Kasumi-1 (cell line): ENCODE measurements at regions not wholly inside any gene's neighbourhood (a gene's known extent, or its start where the extent isn't known, plus 50 kb on each side); places are given as distances from the start of the nearest gene placed in this dataset.

Experiments
- DNase-seq, 2 experiments: peaks; one replicate each; lab custom pipeline; 2025; lab: John Stamatoyannopoulos, UW

- DNase-seq, result no peak
These were observed 119.8 kb upstream of the SLC25A33 start for GRCh38 chr1:9419369-9420041.

GRCh38 chr1:9420835-9421532, 118.3 kb upstream of the SLC25A33 start:
- no peak for DNase-seq

- no peak for DNase-seq
These were observed 117.8 kb upstream of the SLC25A33 start for GRCh38 chr1:9421533-9421873.

- DNase-seq, result no peak
These were observed 116.9 kb upstream of the SLC25A33 start for GRCh38 chr1:9422321-9422720.

DNA sequence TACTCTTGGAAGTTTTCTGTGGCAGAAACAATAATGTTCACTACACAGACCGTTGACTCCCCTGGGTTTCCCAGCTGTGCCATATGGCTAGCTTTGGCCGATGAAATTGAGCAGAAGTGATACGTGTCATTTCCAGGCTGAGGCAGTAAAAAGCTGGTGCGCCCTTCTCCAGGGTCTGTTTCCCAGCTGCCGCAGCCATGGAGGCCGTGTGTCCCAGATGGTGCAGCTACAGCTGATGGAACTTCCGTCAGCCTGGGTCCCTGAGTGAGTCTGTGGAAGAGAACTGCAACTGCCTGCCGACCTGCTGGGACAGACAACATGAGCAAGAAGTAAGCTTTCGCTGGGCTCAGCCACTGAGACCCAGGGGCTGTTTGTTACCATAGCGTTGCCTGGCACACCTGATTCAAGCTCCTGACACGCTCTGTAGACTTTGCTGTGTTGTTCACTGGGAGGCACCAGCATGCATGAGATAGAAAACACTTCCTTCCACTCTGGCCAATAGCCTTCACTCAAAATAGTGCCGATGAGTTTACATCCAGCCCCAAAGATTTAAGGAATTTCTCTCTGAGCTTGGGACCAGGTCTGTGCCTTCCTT, 116.3 kb upstream of the SLC25A33 start:
- no peak for DNase-seq

DNA sequence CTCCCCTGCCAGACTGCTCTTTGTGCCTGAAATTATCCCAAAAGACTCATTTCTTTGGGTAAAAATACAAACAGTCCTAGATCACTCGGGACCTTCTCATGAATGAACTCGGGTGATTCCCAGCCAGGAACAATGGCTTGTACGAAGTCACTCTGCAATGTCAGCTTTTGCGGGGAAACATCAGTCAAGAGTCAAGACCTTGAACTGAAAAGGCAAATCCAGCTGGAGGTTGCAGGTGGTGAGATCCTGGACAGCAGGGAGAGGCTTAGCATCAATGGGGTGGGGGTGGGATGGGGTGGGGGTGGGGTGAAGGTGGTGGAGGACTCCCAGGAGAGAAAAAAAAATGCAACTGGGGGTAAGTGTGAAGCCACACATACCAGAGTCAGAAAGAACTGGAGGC, 115.0 kb upstream of the SLC25A33 start:
- DNase-seq, result no peak

DNA sequence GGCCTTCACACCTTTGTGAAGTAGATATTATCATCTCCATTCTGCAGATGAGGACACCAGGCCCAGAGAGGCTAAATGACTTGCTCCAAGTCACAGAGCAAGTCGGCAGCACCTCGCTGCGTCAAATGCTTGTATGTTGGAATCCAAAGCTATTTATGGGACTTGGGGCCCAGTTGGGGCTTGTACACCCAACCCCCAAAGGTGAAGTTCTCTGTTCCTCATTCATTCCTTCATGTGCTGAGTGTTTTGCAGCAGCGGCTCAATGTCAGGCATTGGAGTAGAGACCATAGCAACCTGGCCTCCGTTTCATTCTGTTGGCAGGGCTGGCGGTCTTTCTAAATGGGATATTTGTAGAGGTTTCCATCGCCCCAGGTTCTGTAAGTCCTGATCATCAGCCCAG, 113.4 kb upstream of the SLC25A33 start:
- DNase-seq, result peak in 1 of 2 experiments; percentile 8

- peak; percentile 37 to 57 for DNase-seq
These were observed 113.0 kb upstream of the SLC25A33 start for GRCh38 chr1:9426291-9426711.

DNA sequence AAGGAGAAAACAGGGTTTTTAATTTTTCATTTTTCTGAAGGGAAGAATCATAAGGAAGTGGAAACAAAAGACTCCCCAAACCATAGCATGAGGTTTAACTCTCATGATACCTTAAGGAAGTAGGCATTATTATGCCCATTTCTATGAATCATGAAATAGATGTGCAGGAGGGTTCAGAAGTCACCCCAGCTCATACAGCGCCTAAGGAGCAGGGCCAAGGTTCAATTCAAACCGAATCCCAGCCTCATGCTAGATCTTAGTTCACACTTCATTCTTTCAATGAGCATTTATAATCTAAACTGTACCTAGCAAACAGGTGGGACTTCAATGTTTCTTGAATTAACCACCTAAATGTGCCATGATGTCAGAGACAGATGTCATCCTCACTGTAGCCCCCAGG, 111.9 kb upstream of the SLC25A33 start:
- no peak for DNase-seq

DNA sequence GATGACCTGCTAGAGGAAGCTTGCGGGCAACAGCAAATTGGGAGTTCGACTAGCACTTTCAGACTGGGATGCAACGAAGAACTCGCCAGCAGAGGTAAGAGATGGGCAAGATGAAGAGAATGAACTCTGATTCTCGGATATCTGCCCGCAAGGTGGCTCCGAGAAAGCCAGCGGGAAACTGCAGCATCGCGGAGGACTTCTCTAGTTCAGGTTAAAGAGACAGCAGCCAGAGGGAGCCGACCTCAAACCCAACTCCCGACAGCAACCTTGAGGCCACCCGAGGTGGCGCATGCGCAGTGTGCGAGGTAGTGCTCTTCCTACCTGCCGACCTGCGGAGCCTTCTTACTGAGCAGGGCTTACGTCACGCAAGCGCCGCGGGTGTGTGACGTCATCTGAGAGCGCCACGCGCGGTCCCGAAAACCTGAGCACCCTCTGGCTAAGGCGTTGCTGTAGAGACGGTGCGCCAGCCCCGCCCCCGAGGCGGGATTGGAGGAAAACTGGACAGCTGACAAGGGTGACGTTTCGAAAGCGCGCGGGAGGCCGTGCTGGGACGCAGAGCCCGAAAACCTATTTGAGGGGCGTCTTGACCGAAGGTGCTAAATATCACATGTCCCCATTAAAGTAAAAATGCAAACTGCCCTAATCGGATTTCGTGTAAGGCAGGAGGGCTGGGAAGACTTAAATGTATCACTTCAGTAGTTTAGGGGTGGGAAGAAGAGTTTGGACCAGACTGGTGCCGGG, 110.5 kb upstream of the SLC25A33 start:
- DNase-seq, result peak; percentile 94 to 95

- DNase-seq, result no peak
These were observed 109.9 kb upstream of the SLC25A33 start for GRCh38 chr1:9429342-9429711.

DNA sequence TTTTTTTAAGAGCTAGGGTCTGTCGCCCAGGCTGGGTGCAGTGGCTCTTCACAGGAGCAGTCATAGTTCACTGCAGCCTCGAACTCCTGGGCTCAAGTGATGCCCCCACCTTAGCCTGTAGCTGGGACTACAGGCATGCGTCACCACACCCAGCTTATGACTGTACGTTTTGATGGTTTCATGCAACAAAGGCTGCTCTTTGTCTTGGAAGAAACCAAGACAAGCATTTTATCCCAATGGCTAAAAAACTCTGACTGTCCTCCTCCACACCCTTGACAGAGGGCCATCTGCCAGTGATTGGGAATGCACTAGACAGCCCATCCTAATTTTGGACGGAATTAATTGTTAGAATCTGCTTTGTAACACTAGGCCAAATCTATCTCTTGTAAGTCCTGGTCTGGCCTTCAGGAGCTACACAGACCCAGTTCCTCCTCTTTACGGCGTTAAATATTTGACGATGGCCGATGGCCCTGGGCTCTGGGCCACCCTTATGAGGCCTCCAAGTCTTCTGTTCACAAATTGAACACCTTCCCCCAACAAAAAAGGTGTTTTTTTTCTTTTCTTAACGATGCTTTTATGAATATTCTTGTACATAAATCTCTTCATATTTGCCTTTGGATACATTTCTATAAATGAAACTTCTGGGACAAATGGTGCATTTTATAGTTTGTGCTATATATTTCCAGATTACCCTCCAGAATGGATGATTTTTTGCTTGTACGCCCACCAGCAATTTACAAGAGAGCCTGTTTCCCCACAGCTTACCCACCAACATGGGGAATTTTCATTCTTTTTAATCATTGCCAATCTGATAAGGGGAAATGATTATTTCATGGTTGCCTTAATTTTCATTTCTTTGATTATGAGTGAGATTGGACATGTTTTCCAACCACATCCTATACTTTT, 104.8 kb upstream of the SLC25A33 start:
- DNase-seq, result no peak

- no peak for DNase-seq
These were observed 104.1 kb upstream of the SLC25A33 start for GRCh38 chr1:9435153-9435636.

GRCh38 chr1:9435854-9436640, 103.2 kb upstream of the SLC25A33 start:
- DNase-seq, result no peak

DNA sequence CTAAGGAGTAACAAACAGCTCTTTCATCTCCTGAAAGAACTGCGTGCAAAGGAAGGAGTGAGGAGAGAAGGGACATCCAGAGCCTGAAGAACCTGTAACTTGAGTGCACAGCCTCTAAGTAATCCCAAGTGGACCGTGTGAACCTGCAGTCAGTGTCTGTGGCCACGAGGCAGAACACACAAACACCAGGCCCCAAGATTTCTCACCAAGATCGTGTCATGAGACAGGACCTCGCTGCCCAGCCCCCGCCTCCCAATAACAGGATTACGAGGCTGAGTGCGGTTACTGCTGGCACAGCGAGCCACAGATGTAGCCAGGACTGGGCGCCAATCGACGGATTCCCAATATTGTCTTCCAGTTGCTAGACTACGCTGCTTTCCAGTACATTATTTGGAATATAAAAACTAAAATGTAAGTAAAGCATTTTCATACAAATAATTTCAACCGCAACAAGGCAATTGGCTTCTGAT, 101.3 kb upstream of the SLC25A33 start:
- no peak for DNase-seq

- no peak for DNase-seq
These were observed 100.7 kb upstream of the SLC25A33 start for GRCh38 chr1:9438431-9439073.

DNA sequence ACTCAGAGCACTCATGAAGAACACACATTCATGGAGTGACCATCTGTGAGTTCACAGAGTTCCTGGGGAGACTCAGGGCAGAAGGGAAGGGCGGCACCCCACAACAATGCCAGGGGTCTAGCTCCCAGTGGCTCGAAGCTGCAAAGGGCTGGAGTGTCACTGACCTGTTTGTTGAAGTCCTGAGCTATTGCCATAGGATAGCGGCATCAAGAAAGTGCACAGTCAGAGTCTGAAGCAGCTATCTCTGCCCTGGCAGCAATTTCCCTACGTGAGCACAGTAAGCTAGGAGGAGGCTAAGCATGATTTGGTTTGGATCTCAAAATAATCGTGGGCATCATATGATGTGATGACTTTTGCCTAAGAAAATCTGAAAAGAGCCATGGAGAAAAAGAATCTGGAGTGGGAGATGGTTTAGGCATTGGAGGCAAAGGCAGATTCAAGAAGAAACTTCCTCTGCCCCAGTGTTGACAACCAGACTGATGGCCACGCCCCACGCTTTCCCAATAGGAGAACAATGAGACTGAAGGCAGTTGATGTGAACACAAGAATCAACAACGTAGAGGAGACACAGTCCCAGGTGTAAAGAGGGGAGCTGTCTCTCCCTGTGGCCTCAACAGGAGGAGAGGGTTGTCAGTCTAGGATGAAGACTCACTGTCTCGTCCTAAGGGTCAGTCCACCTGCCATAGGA, 100.0 kb upstream of the SLC25A33 start:
- no peak for DNase-seq

- no peak for DNase-seq
These were observed 99.0 kb upstream of the SLC25A33 start for GRCh38 chr1:9440261-9440660.

DNA sequence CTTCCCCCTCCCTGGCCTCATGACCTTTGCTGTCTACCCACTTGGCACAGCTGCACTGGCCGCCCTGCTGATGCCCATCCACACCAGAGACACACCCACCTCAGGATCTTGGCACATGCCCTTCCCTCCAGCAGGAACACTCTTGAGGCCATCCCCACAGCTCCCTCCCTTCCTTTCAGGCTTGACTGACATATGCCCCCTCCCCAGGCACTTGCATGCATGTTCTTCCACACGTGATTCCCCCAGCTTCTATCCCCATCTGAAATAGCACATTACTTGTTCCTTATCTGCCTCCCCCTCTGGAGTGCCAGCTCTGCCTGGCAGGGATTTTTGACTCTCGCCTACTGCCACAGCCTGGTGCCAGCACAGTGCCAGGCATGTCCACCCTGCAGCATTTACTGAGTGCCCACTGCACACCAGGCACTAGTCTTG, 98.5 kb upstream of the SLC25A33 start:
- DNase-seq, result no peak
